Activated naive CD4-positive, alpha-beta T cell treated with anti-CD3 and anti-CD28 coated beads, Interleukin-2, amount 10 ng/mL, durations not matched to agents 7 days and 5 days (primary cell): ENCODE measurements at regions not wholly inside any gene's neighbourhood (a gene's known extent, or its start where the extent isn't known, plus 50 kb on each side); places are given as distances from the start of the nearest gene placed in this dataset.
"Not testable (repeated sequence)": the region's sequence is repeated elsewhere in the genome, so short reads cannot be mapped to it uniquely, and the experiment has no call there.

ENCODE experiments used
- CTCF ChIA-PET: fragments of 350-600 bp; sonication (Branson Sonifier 250); formaldehyde crosslinking; loops from one replicate; lab custom pipeline; 2021; ENCODE audit warnings: antibody characterized with exemption; lab: Charles Lee
- DNase-seq: peaks from one replicate; pipeline ENCODE4 v3.0.0-alpha.2; 2020
- H3K27ac Mint-ChIP-seq: one replicate; pipeline ENCODE4 v1.8.0; 2021; ENCODE audit warnings: mild to moderate bottlenecking, moderate library complexity, mixed read lengths
- H3K27me3 Mint-ChIP-seq: one replicate; pipeline ENCODE4 v1.8.0; 2021; ENCODE audit warnings: mild to moderate bottlenecking, mixed read lengths
- H3K36me3 Mint-ChIP-seq: one replicate; pipeline ENCODE4 v1.8.0; 2021; ENCODE audit warnings: mixed read lengths
- H3K4me1 Mint-ChIP-seq: one replicate; pipeline ENCODE4 v1.8.0; 2021; ENCODE audit warnings: mixed read lengths
- H3K4me3 Mint-ChIP-seq: one replicate; pipeline ENCODE4 v1.8.0; 2021; ENCODE audit warnings: mild to moderate bottlenecking, moderate library complexity, mixed read lengths
- H3K9me3 Mint-ChIP-seq: one replicate; pipeline ENCODE4 v1.8.0; 2021; ENCODE audit warnings: mixed read lengths

GRCh38 chr5:176103083-176103482 is 135.0 kb upstream of the THOC3 start:
- H3K9me3 Mint-ChIP-seq, CTCF ChIA-PET, H3K27me3 Mint-ChIP-seq: not testable (repeated sequence)

GRCh38 chr5:176112888-176113287 is 125.3 kb upstream of the SIMC1 start:
- CTCF ChIA-PET, H3K9me3 Mint-ChIP-seq, DNase-seq, H3K27ac Mint-ChIP-seq, H3K4me3 Mint-ChIP-seq, H3K4me1 Mint-ChIP-seq, H3K27me3 Mint-ChIP-seq, H3K36me3 Mint-ChIP-seq: not testable (repeated sequence)

More at GRCh38 chr5:176103083-176103482, 135.0 kb upstream of the THOC3 start:
- not testable (repeated sequence) for H3K27ac Mint-ChIP-seq, H3K36me3 Mint-ChIP-seq, H3K4me3 Mint-ChIP-seq, H3K4me1 Mint-ChIP-seq, DNase-seq

DNA sequence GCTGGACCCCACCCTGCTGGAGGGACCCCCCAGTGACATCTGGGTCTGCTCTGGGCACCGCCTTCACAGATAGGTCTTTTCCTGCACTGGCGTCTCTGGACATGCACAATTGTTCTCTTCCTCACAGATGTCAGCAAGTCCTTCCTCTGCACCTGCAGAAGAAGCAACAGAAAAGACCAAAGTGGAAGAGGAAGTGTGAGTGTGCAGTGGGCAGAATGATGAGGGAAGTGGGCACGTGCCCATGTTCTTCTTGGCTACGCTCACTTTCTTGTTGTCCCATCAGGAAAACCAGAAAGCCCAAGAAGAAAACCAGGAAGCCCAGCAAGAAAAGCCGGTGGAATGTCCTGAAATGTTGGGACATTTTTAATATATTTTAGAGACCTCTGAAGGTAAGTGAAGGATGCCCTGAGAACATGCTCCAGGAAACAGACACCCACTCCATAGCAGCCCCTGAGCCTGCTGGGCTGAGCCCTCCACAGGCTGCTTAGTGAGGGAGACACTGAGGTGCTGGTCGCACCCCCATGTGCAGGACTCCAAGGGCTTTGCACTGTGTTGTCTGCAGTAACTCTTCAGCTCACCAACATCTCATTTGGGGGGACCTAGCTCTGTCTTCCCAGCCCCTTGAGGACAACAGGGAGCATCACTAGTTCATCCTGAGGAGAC is 124.4 kb upstream of the SIMC1 start:
- CTCF ChIA-PET, DNase-seq, H3K9me3 Mint-ChIP-seq, H3K27ac Mint-ChIP-seq, H3K27me3 Mint-ChIP-seq, H3K4me1 Mint-ChIP-seq, H3K36me3 Mint-ChIP-seq, H3K4me3 Mint-ChIP-seq: not testable (repeated sequence)

DNA sequence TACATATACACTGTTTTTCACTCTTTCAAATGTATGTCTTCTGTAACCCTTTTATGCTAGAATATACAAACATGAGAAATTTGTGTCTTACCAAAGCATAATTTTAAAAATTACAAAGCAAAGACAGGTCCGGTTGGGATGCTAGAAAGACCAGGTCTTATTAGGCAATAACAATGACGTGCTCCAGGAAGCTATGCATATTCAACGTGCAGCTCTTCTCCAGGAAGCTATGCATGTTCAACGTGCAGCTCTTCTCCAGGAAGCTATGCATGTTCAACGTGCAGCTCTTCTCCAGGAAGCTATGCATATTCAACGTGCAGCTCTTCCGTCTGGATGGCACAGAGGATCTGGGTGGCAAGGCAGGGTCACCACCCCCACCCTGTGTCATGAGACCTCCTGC is 123.4 kb upstream of the SIMC1 start:
- H3K27me3 Mint-ChIP-seq, DNase-seq, CTCF ChIA-PET, H3K4me1 Mint-ChIP-seq, H3K27ac Mint-ChIP-seq, H3K36me3 Mint-ChIP-seq, H3K4me3 Mint-ChIP-seq, H3K9me3 Mint-ChIP-seq: not testable (repeated sequence)

GRCh38 chr5:176117699-176118238 is 120.5 kb upstream of the SIMC1 start:
- H3K4me1 Mint-ChIP-seq, H3K9me3 Mint-ChIP-seq, DNase-seq, H3K4me3 Mint-ChIP-seq, H3K27me3 Mint-ChIP-seq, H3K36me3 Mint-ChIP-seq, H3K27ac Mint-ChIP-seq, CTCF ChIA-PET: not testable (repeated sequence)

GRCh38 chr5:176122361-176122760 is 115.9 kb upstream of the SIMC1 start:
- H3K27me3 Mint-ChIP-seq, H3K27ac Mint-ChIP-seq, CTCF ChIA-PET, H3K9me3 Mint-ChIP-seq, H3K4me3 Mint-ChIP-seq, H3K36me3 Mint-ChIP-seq, DNase-seq, H3K4me1 Mint-ChIP-seq: not testable (repeated sequence)

GRCh38 chr5:176124120-176124519 is 114.1 kb upstream of the SIMC1 start:
- not testable (repeated sequence) for H3K4me3 Mint-ChIP-seq

DNA sequence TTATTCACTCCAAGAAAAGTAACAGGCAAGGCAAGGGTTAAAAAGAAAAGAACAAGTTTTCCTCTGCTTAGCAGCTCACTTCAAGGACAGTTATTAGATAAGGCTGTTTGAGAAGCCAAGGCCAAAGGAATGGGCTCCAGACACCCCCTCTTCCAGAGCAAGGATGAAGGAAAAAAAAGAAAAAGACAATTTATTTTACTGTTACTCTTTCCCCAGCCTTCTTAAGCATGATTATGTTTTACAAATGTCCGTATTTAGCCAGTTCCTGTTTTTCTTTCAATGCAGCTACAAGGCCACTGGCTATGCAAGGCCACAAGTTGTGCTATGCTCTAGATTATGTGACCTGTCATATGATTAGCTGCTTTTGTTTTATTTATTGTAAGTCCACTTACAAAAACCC is 106.5 kb upstream of the SIMC1 start:
- no peak for DNase-seq
- no peak overlapping the region for H3K27ac Mint-ChIP-seq
- peaks cover 40% of the 10 kb centered on the region for H3K27me3 Mint-ChIP-seq
- no peak overlapping the region for H3K4me3 Mint-ChIP-seq
- H3K9me3 Mint-ChIP-seq: no peaks in the 10 kb centered on the region
- no peaks in the 10 kb centered on the region for H3K36me3 Mint-ChIP-seq
- CTCF ChIA-PET: no interaction called here
- peaks cover 20% of the 10 kb centered on the region for H3K4me1 Mint-ChIP-seq

More at GRCh38 chr5:176124120-176124519, 114.1 kb upstream of the SIMC1 start:
- H3K9me3 Mint-ChIP-seq, H3K27me3 Mint-ChIP-seq, DNase-seq, CTCF ChIA-PET, H3K36me3 Mint-ChIP-seq, H3K4me1 Mint-ChIP-seq, H3K27ac Mint-ChIP-seq: not testable (repeated sequence)

- no peak overlapping the region for H3K27ac Mint-ChIP-seq
- no peaks in the 10 kb centered on the region for H3K9me3 Mint-ChIP-seq
- H3K4me1 Mint-ChIP-seq: peaks cover 20% of the 10 kb centered on the region
- H3K4me3 Mint-ChIP-seq: peak overlapping the region; percentile 57
- peaks cover 43% of the 10 kb centered on the region for H3K27me3 Mint-ChIP-seq
- peak; percentile 29 for DNase-seq
- CTCF ChIA-PET: no interaction called here
- H3K36me3 Mint-ChIP-seq: no peaks in the 10 kb centered on the region
Observed at GRCh38 chr5:176132471-176133288, 105.5 kb upstream of the SIMC1 start.

DNA sequence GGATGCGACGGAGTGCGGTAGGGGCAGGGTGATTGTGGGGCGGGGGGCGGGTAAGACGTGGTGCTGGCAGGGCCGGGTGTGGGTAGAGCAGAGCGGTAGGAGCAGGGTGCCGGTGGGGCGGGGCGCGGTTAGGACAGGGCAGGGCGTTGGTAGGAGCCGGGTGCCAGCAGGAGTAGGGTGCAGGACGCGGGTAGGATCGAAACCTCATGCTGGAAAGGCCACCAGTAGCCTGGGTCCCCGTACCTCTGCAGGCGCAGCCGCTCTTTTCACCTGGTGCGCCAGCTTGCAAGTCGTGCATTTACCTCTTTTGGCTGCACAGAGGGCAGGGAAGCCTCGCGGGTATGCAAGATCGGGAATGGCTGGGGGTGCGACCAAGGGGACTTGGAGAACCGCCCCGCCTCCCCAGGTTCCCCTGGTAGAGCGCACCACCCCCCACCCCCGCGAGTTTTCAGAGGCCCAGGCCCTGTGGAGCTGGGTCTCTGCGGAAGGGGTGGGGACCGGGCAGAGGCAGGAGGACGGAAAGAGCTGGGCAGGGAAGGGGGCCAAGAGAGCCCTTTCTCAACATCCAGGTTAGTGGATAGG is 104.8 kb upstream of the SIMC1 start:
- H3K27ac Mint-ChIP-seq: no peak overlapping the region
- peak; percentile 44 for DNase-seq
- H3K9me3 Mint-ChIP-seq: no peaks in the 10 kb centered on the region
- no peaks in the 10 kb centered on the region for H3K36me3 Mint-ChIP-seq
- H3K4me3 Mint-ChIP-seq: peak overlapping the region; percentile 57
- peaks cover 20% of the 10 kb centered on the region for H3K4me1 Mint-ChIP-seq
- H3K27me3 Mint-ChIP-seq: peaks cover 46% of the 10 kb centered on the region
- CTCF ChIA-PET: no interaction called here

- Mint-ChIP-seq H3K27me3 (peaks cover 46% of the 10 kb centered on the region), H3K36me3 (no peaks in the 10 kb centered on the region), H3K4me3 (peak overlapping the region; percentile 57), H3K27ac (no peak overlapping the region), H3K4me1 (peaks cover 20% of the 10 kb centered on the region), H3K9me3 (no peaks in the 10 kb centered on the region)
- CTCF ChIA-PET: no interaction called here
- no peak for DNase-seq
Observed at GRCh38 chr5:176133877-176134276, 104.3 kb upstream of the SIMC1 start.

- H3K4me1 Mint-ChIP-seq: peaks cover 20% of the 10 kb centered on the region
- CTCF ChIA-PET: no interaction called here
- no peaks in the 10 kb centered on the region for H3K36me3 Mint-ChIP-seq
- H3K9me3 Mint-ChIP-seq: no peaks in the 10 kb centered on the region
- H3K4me3 Mint-ChIP-seq: no peak overlapping the region
- no peak overlapping the region for H3K27ac Mint-ChIP-seq
- no peak for DNase-seq
- H3K27me3 Mint-ChIP-seq: peaks cover 46% of the 10 kb centered on the region
Observed at GRCh38 chr5:176134529-176135223, 103.5 kb upstream of the SIMC1 start.

DNA sequence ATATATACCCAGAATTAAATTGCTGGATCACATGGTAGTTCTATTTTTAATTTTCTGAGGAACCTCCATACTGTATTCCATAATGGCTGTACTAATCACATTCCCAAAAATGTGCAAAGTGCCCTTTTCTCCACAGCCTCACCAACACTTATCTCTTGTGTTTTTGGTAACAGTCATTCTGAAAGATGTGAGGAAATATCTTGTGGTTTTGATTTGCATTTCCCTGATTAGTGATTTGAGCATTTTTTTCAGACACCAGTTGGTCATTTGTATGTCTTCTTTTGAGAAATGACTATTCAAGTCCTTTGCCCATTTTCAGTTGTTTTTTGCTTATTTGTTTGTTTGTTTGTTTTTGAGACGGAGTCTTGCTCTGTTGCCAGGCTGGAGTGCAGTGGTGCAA is 98.1 kb upstream of the SIMC1 start:
- DNase-seq, CTCF ChIA-PET, H3K36me3 Mint-ChIP-seq, H3K4me1 Mint-ChIP-seq, H3K27ac Mint-ChIP-seq, H3K4me3 Mint-ChIP-seq: not testable (repeated sequence)
- peaks cover 16% of the 10 kb centered on the region for H3K9me3 Mint-ChIP-seq
- peaks cover 20% of the 10 kb centered on the region for H3K27me3 Mint-ChIP-seq

GRCh38 chr5:176144508-176144907 is 93.7 kb upstream of the SIMC1 start:
- Mint-ChIP-seq H3K36me3 (no peaks in the 10 kb centered on the region), H3K4me1 (peaks cover 2% of the 10 kb centered on the region), H3K9me3 (peaks cover 16% of the 10 kb centered on the region), H3K27me3 (peaks cover 26% of the 10 kb centered on the region), H3K4me3 (no peak overlapping the region), H3K27ac (no peak overlapping the region)
- CTCF ChIA-PET: no interaction called here
- DNase-seq: no peak
